ENCODE measurements at regions not wholly inside any gene's neighbourhood (a gene's known extent, or its start where the extent isn't known, plus 50 kb on each side); places are given as distances from the start of the nearest gene placed in this dataset.
"Not testable (repeated sequence)": the region's sequence is repeated elsewhere in the genome, so short reads cannot be mapped to it uniquely, and the experiment has no call there.

GRCh38 chr4:82272523-82272922 is 101.3 kb downstream of the HNRNPD start:
- not testable (repeated sequence) for H3K9me3 ChIP-seq (ENCODE audit: control insufficient read depth in 1 of 2, low read length in 2 of 2); H3K9ac ChIP-seq (ENCODE audit: low read depth in 1 of 2, low read length in 2 of 2); H3K27ac ChIP-seq (ENCODE audit: low read depth, low read length)

DNA sequence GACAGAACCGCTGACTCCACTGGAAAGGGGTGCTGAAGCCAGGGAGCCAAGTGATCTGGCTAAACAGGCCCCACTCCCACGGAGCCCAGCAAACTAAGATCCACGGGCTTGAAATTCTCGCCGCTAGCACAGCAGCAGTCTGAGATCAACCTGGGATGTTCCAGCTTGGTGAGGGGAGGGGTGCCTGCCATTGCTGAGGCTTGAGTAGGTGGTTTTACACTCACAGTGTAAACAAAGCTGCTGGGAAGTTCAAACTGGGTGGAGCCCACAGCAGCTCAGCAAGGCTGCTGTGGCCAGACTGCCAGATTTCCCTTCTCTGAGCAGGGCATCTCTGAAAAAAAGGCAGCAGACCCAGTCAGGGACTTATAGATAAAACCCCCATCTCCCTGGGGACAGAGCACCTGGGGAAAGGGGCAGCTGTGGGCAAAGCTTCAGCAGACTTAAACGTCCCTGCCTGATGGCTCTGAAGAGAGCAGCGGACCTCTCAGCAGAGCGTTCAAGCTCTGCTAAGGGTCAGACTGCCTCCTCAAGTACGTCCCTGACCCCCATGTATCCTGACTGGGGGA is 101.8 kb downstream of the HNRNPD start:
- H3K27me3 ChIP-seq (ENCODE audit: control insufficient read depth in 1 of 2, insufficient read depth in 2 of 2, low read length in 2 of 2); H3K4me3 ChIP-seq (ENCODE audit: low read depth in 1 of 2, low read length in 2 of 2); H3K27ac ChIP-seq (ENCODE audit: low read depth, low read length); H3K9me3 ChIP-seq (ENCODE audit: control insufficient read depth in 1 of 2, low read length in 2 of 2); H3K4me1 ChIP-seq (ENCODE audit: control insufficient read depth in 1 of 2, insufficient read depth in 2 of 2, low read length in 2 of 2); H3K9ac ChIP-seq (ENCODE audit: low read depth in 1 of 2, low read length in 2 of 2); H3K36me3 ChIP-seq (ENCODE audit: control insufficient read depth in 1 of 2, insufficient read depth in 2 of 2, low read length in 2 of 2): not testable (repeated sequence)

More at GRCh38 chr4:82272523-82272922, 101.3 kb downstream of the HNRNPD start:
- H3K36me3 ChIP-seq (ENCODE audit: control insufficient read depth in 1 of 2, insufficient read depth in 2 of 2, low read length in 2 of 2); H3K4me1 ChIP-seq (ENCODE audit: control insufficient read depth in 1 of 2, insufficient read depth in 2 of 2, low read length in 2 of 2); H3K4me3 ChIP-seq (ENCODE audit: low read depth in 1 of 2, low read length in 2 of 2); H3K27me3 ChIP-seq (ENCODE audit: control insufficient read depth in 1 of 2, insufficient read depth in 2 of 2, low read length in 2 of 2): not testable (repeated sequence)

DNA sequence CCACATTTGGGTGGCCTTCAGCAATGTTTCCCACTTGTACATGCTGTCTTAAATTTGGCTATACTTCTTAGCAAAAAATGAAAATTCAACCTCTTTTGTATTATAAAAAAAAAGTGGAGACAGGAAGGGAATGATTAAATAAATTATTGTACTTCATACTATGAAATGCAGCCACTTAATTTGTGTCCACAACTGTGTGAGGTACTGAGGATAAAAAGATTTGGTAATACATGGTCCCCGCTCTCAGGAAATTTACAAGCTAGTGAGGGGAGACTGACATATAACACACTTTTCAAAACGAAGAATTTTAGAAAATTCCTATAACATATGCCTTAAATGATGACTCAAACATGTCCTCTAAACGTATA is 105.0 kb downstream of the HNRNPD start:
- H3K9me3 ChIP-seq (ENCODE audit: control insufficient read depth in 1 of 2, low read length in 2 of 2) = no peaks in the 10 kb centered on the region
- H3K4me1 ChIP-seq (ENCODE audit: control insufficient read depth in 1 of 2, insufficient read depth in 2 of 2, low read length in 2 of 2) = no peaks in the 10 kb centered on the region
- no peaks in the 10 kb centered on the region for H3K27me3 ChIP-seq (ENCODE audit: control insufficient read depth in 1 of 2, insufficient read depth in 2 of 2, low read length in 2 of 2)
- H3K36me3 ChIP-seq (ENCODE audit: control insufficient read depth in 1 of 2, insufficient read depth in 2 of 2, low read length in 2 of 2) = no peaks in the 10 kb centered on the region
- no peak overlapping the region for H3K4me3 ChIP-seq (ENCODE audit: low read depth in 1 of 2, low read length in 2 of 2)
- H3K27ac ChIP-seq (ENCODE audit: low read depth, low read length) = no peak overlapping the region
- no peak overlapping the region for H3K9ac ChIP-seq (ENCODE audit: low read depth in 1 of 2, low read length in 2 of 2)

GRCh38 chr4:82268050-82268825 is 105.6 kb downstream of the HNRNPD start:
- Histone ChIP-seq H3K27ac (ENCODE audit: low read depth, low read length) (no peak overlapping the region), H3K27me3 (ENCODE audit: control insufficient read depth in 1 of 2, insufficient read depth in 2 of 2, low read length in 2 of 2) (no peaks in the 10 kb centered on the region), H3K4me3 (ENCODE audit: low read depth in 1 of 2, low read length in 2 of 2) (no peak overlapping the region), H3K9me3 (ENCODE audit: control insufficient read depth in 1 of 2, low read length in 2 of 2) (no peaks in the 10 kb centered on the region), H3K36me3 (ENCODE audit: control insufficient read depth in 1 of 2, insufficient read depth in 2 of 2, low read length in 2 of 2) (no peaks in the 10 kb centered on the region), H3K4me1 (ENCODE audit: control insufficient read depth in 1 of 2, insufficient read depth in 2 of 2, low read length in 2 of 2) (no peaks in the 10 kb centered on the region), H3K9ac (ENCODE audit: low read depth in 1 of 2, low read length in 2 of 2) (no peak overlapping the region)

- no peaks in the 10 kb centered on the region for H3K4me1 ChIP-seq (ENCODE audit: control insufficient read depth in 1 of 2, insufficient read depth in 2 of 2, low read length in 2 of 2)
- H3K36me3 ChIP-seq (ENCODE audit: control insufficient read depth in 1 of 2, insufficient read depth in 2 of 2, low read length in 2 of 2) = no peaks in the 10 kb centered on the region
- H3K9me3 ChIP-seq (ENCODE audit: control insufficient read depth in 1 of 2, low read length in 2 of 2) = no peaks in the 10 kb centered on the region
- no peak overlapping the region for H3K9ac ChIP-seq (ENCODE audit: low read depth in 1 of 2, low read length in 2 of 2)
- no peak overlapping the region for H3K4me3 ChIP-seq (ENCODE audit: low read depth in 1 of 2, low read length in 2 of 2)
- H3K27ac ChIP-seq (ENCODE audit: low read depth, low read length) = no peak overlapping the region
- no peaks in the 10 kb centered on the region for H3K27me3 ChIP-seq (ENCODE audit: control insufficient read depth in 1 of 2, insufficient read depth in 2 of 2, low read length in 2 of 2)
Measured at GRCh38 chr4:82267506-82267905, 106.3 kb downstream of the HNRNPD start.

- Histone ChIP-seq H3K9me3 (ENCODE audit: control insufficient read depth in 1 of 2, low read length in 2 of 2) (no peaks in the 10 kb centered on the region), H3K4me3 (ENCODE audit: low read depth in 1 of 2, low read length in 2 of 2) (no peak overlapping the region), H3K9ac (ENCODE audit: low read depth in 1 of 2, low read length in 2 of 2) (no peak overlapping the region), H3K27me3 (ENCODE audit: control insufficient read depth in 1 of 2, insufficient read depth in 2 of 2, low read length in 2 of 2) (no peaks in the 10 kb centered on the region), H3K27ac (ENCODE audit: low read depth, low read length) (no peak overlapping the region), H3K4me1 (ENCODE audit: control insufficient read depth in 1 of 2, insufficient read depth in 2 of 2, low read length in 2 of 2) (no peaks in the 10 kb centered on the region), H3K36me3 (ENCODE audit: control insufficient read depth in 1 of 2, insufficient read depth in 2 of 2, low read length in 2 of 2) (no peaks in the 10 kb centered on the region)
Measured at GRCh38 chr4:82266345-82266744, 107.4 kb downstream of the HNRNPD start.

DNA sequence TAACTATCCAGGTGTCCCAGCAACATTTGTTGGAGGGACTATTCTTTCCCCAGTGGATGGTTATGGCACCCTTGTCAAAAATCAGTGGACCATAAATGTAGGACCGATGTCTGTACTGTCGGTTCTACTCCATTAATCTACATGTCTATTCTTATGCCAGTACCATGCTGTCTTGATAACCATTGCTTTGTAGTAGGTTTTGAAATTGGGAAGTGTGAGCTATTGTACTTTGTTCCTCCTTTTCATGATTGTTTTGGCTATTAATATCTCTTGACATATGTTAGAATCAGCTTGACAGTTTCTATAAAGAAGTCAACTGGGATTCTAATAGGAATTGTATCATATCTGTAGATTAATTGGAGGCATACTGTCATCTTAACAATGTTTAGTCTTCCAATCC is 112.7 kb downstream of the HNRNPD start:
- Histone ChIP-seq H3K27ac (ENCODE audit: low read depth, low read length) (no peak overlapping the region), H3K36me3 (ENCODE audit: control insufficient read depth in 1 of 2, insufficient read depth in 2 of 2, low read length in 2 of 2) (no peaks in the 10 kb centered on the region), H3K4me1 (ENCODE audit: control insufficient read depth in 1 of 2, insufficient read depth in 2 of 2, low read length in 2 of 2) (no peaks in the 10 kb centered on the region), H3K4me3 (ENCODE audit: low read depth in 1 of 2, low read length in 2 of 2) (no peak overlapping the region), H3K9ac (ENCODE audit: low read depth in 1 of 2, low read length in 2 of 2) (no peak overlapping the region), H3K9me3 (ENCODE audit: control insufficient read depth in 1 of 2, low read length in 2 of 2) (no peaks in the 10 kb centered on the region), H3K27me3 (ENCODE audit: control insufficient read depth in 1 of 2, insufficient read depth in 2 of 2, low read length in 2 of 2) (no peaks in the 10 kb centered on the region)

DNA sequence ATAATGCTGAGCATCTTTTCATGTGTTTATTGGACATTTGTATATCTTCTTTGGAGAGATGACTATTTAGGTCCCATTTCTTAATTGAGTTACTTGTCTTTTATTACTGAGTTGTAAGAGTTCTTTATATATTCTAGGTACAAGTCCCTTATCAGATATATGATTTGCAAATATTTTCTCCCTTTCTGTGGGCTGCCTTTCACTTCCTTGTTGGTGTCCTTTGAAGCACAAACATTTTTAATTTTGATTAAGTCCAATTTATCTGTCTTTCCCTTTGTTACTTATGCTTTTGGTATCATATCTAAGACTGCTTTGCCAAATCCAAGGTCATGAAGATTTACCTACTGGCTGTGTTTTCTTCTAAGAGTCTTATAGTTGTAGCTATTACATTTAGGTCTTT is 113.2 kb downstream of the HNRNPD start:
- H3K27ac ChIP-seq (ENCODE audit: low read depth, low read length) = no peak overlapping the region
- H3K4me1 ChIP-seq (ENCODE audit: control insufficient read depth in 1 of 2, insufficient read depth in 2 of 2, low read length in 2 of 2) = no peaks in the 10 kb centered on the region
- H3K9me3 ChIP-seq (ENCODE audit: control insufficient read depth in 1 of 2, low read length in 2 of 2) = no peaks in the 10 kb centered on the region
- H3K4me3 ChIP-seq (ENCODE audit: low read depth in 1 of 2, low read length in 2 of 2) = no peak overlapping the region
- no peaks in the 10 kb centered on the region for H3K36me3 ChIP-seq (ENCODE audit: control insufficient read depth in 1 of 2, insufficient read depth in 2 of 2, low read length in 2 of 2)
- no peaks in the 10 kb centered on the region for H3K27me3 ChIP-seq (ENCODE audit: control insufficient read depth in 1 of 2, insufficient read depth in 2 of 2, low read length in 2 of 2)
- H3K9ac ChIP-seq (ENCODE audit: low read depth in 1 of 2, low read length in 2 of 2) = no peak overlapping the region

GRCh38 chr4:82256718-82257117 is 117.1 kb downstream of the HNRNPD start:
- Histone ChIP-seq H3K4me3 (ENCODE audit: low read depth in 1 of 2, low read length in 2 of 2) (no peak overlapping the region), H3K4me1 (ENCODE audit: control insufficient read depth in 1 of 2, insufficient read depth in 2 of 2, low read length in 2 of 2) (no peaks in the 10 kb centered on the region), H3K27me3 (ENCODE audit: control insufficient read depth in 1 of 2, insufficient read depth in 2 of 2, low read length in 2 of 2) (no peaks in the 10 kb centered on the region), H3K9ac (ENCODE audit: low read depth in 1 of 2, low read length in 2 of 2) (no peak overlapping the region), H3K36me3 (ENCODE audit: control insufficient read depth in 1 of 2, insufficient read depth in 2 of 2, low read length in 2 of 2) (no peaks in the 10 kb centered on the region), H3K27ac (ENCODE audit: low read depth, low read length) (no peak overlapping the region), H3K9me3 (ENCODE audit: control insufficient read depth in 1 of 2, low read length in 2 of 2) (no peaks in the 10 kb centered on the region)

- H3K9ac ChIP-seq (ENCODE audit: low read depth in 1 of 2, low read length in 2 of 2) = no peak overlapping the region
- no peaks in the 10 kb centered on the region for H3K27me3 ChIP-seq (ENCODE audit: control insufficient read depth in 1 of 2, insufficient read depth in 2 of 2, low read length in 2 of 2)
- no peaks in the 10 kb centered on the region for H3K9me3 ChIP-seq (ENCODE audit: control insufficient read depth in 1 of 2, low read length in 2 of 2)
- H3K4me1 ChIP-seq (ENCODE audit: control insufficient read depth in 1 of 2, insufficient read depth in 2 of 2, low read length in 2 of 2) = no peaks in the 10 kb centered on the region
- no peak overlapping the region for H3K27ac ChIP-seq (ENCODE audit: low read depth, low read length)
- no peaks in the 10 kb centered on the region for H3K36me3 ChIP-seq (ENCODE audit: control insufficient read depth in 1 of 2, insufficient read depth in 2 of 2, low read length in 2 of 2)
- no peak overlapping the region for H3K4me3 ChIP-seq (ENCODE audit: low read depth in 1 of 2, low read length in 2 of 2)
Measured at GRCh38 chr4:82255657-82256056, 118.1 kb downstream of the HNRNPD start.

Measured in duodenal mucosa (tissue), 2 donors.